GM21619 (cell line): ENCODE measurements at regions not wholly inside any gene's neighbourhood (a gene's known extent, or its start where the extent isn't known, plus 50 kb on each side); places are given as distances from the start of the nearest gene placed in this dataset.
"Not testable (repeated sequence)": the region's sequence is repeated elsewhere in the genome, so short reads cannot be mapped to it uniquely, and the experiment has no call there.

ENCODE experiments used
- ATAC-seq: cut with Tn5 transposase; IDR thresholded peaks from one replicate; pipeline ENCODE4 v1.9.1; 2021; ENCODE audit not compliant: unreplicated experiment

DNA sequence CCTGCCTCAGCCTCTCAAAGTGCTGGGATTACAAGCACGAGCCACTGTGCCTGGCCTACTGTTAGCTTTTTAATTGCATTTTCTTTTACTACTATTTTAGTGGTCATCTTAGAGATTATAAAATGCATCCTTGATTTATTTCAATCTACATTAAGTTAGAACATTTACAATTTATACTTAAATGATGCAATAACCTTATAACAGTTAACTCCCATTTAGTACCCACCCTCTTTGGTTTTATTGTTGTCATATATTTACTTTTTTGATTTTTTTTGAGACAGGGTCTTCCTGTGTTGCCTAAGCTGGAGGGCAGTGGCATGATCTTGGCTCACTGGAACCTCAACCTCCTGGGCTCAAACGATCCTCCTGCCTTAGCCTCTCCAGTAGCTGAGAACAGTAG is 77.3 kb downstream of the PPCDC start:
- no peak for ATAC-seq

DNA sequence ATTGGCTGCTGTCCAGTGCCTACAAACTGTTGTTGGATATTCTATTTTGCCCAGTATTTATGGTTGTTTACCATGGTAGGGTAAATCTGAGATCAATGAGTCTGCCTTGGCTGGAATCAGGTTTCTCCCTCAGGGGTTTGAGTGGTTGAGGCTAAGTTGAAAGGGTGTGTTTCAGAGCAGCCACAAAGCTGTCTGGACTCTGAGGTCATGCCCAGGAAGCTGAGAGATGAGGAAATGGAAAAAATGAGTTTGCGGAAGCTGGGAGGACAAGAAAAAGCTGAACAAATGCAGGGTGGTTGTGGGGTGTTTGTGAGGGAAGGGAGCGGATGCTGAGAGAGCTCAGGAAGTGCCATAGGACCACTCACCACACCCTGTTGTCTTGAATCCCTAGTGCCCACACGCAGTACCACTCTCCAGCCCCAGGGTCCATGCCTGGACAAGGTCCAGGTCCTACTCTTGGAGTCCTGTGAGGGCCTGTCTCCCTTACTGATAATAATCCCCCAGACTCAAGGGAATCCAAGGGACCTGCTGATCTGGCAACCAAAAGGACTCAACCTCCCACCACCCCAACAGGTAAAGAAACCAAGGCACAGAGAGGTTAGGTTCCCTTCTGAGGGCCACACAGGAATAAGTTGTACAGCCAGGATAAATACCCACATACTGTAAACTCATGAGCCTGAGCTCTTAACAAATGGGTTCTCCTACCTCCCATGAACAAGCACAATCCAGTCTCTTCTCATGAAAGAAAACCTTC is 81.6 kb downstream of the PPCDC start:
- ATAC-seq, result no peak

DNA sequence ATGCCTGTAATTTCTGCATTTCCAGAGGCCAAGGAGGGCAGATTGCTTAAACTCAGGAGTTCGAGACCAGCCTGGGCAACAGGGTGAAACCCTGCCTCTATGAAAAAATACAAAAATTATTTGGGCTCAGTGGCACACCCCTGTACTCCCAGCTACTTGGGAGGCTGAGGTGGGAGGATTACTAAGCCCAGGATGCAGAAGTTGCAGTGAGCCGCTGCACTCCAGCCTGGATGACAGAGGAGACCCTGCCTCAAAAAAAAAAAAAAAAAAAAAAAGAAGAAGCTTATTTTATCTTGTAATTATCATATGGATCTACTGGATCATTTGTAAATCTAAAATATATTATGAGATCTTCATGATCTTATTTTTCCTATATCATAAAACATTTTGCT is 84.1 kb downstream of the PPCDC start:
- no peak for ATAC-seq

DNA sequence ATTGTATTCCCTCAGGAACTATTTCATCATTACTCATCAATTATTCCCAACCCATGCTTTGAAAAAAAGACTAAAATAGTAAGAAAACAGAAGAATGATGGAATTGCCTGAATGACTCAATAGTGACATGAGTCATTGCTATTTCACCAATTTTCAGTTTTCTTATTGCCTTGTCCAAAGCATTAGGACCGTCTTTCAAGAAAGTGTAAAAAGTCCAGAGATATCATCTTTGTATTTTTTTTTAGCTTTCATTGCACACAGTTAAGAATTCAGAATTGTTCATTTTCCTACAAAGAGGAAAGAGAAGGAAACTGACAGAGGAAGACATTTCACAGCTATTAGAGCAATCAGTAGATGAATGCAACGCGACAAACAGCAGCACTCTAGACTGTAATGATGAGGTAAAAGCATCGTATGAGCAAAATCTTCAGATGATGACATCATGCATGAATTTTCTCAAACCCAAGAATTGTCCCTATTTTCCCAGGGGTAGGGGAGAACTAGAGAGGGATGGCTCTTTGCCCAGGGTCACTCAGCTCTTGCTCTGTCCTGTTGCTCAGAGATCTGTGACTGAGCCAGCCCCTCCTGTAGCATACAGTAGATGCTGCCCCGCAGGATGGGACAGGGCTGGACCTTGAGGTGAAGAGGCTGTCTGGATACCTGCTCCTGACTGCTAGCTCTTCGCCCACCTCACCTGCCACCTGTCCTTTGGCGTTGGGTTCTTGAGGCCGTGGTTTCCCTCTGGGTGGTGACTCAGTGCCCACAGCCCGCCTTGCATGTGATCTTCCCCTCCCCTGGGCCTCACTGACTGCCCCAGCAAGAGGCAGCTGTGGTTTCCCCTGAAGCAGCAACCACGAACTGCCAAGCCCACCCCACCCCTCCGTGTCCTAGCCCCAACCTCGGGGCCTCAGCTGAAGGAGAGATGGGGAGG is 84.8 kb downstream of the PPCDC start:
- no peak for ATAC-seq

DNA sequence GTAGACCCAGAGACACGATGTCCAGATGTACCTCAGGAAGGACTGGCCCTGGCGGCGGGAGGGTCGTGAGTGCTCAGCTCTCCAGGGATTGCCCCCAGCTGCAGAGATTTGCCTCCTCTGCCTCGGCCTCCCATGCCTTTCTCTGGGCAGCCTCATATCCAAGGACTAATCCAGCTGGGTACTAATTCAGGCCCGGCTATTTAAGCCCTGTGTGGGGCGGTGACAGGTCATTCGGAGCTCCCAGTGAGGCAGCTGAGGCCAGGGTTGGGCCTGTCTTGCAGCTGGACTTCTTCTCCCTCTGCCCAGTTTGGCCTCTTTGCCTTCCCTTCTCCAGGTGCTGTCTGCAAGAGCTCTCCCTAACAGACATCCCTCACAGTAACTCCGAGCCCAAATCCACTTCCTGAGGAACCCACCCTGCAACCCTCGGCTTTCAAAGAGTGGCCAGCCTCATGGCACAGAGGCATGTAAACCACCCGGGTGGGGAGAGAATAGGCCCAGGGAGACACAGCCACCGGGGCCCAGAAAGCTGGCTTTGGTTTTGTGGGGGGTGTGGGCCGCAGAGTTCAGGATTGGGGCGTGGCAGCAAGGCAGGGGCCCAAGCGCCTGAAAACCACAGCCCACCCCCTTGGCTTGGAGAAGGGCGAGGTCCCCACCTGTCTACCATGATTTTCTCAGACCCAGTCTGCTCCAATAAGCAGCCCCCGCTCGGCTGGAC is 85.8 kb downstream of the PPCDC start:
- ATAC-seq, result no peak

DNA sequence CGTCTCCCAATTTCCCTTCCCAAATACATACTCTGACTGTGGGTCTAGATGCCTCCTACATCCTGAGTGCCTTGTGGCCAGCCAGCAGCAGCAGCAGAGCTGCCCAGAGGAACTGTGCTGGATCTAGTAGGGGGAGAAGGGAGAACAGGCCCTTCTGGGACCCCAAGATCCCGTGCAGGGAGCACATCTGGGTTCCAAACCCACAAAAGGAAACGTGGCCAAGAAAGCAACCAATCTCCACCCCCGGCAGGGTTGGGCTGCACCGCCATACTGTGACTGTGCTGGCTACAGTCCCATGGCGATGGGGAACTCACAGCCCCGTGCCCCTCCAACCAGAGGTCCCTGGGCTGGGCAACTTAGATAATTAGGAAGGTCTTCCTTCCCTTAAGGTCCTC is 86.3 kb downstream of the PPCDC start:
- no peak for ATAC-seq

DNA sequence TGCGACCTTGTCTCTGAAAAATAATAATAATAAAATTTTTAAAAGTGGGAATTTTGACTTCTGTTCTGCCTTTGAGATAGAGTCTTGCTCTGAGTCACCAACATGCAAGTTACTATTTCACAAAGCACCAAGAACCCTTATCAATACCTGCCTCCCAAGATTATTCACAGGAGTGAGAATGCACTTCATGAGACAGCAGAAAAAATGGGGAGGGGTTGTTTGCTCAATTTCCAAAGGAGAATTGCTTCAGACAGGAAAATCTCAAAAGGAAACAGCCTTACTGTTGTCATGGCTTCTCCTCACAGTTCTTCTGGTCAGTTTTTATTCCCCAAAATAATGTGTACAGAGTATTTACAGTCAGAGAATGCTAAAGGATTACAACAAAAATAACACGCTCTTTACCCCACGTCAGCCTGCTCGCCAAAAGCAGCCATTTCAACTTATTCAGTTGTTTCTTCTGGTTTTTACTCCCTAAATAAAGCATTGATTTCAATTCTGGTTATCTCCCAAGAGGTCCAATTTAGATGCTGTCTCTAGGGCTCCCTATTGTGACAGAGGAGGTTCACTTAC is 89.0 kb downstream of the PPCDC start:
- ATAC-seq, result no peak

DNA sequence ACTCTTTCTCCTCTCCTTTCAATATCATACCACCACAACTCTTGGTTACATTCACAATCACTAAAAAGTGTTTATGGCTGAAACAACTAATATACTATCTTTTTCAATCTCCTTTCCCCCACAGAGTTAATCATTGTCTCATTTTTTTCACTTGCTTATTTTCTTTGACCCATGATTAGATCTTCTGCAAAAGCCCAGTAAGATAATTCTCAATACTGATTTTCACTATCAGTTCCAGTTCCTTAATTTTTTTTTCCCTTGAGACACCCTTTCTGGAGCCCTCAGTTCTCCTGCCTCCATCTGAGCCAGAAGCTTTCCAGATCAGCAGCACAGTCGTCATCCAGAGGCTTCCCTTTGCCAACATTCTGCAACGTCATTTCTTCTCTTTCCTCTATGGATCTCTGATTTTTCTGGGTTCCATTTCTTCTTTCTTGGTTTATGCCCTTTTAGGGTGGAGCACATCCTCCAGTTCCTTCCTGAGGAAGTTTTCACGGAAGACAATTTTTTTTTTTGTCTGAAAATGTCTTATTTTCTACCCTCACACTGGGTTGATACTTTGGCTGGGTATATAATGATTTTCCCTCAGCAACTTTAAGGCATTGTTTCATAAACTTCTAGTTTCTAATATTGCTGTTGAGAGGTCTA is 88.7 kb upstream of the C15orf39 start:
- peak; percentile 58 for ATAC-seq

DNA sequence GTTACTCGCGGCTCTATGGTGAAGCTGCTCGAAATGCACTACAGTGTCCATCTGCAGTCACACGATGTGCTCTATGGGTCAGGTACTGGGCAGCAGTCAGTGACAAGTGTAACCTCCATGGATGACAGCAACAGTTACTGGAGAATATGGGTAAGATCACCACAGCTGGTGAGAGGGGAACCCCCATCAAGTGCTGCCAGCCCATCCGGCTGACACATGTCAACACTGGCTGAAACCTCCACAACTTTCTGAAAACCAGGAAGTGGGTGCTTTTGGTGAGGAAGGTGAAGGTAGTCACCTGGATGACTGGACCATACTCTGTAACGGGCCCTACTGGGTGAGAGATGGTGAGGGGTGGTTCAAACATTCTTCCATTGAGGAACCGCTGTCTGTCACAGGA is 87.4 kb upstream of the C15orf39 start:
- ATAC-seq, result no peak

DNA sequence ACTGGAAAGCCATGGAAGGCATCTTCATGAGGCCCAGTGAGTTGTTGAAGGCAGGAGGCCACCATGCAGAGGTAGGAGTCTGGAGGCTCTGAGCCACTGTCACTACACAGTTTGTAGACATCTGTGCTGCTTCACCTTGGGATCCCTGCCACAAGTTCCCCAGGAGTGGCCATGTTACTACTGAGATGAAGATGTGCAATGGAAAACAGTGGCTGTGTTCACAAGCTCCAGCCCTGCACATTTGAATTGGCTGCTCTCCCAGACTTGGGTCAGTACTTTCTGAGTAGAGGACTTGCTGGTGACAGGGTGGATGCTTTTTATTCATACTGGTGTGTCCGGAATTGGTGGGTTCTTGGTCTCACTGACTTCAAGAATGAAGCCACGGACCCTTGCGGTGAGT is 86.9 kb upstream of the C15orf39 start:
- no peak for ATAC-seq

DNA sequence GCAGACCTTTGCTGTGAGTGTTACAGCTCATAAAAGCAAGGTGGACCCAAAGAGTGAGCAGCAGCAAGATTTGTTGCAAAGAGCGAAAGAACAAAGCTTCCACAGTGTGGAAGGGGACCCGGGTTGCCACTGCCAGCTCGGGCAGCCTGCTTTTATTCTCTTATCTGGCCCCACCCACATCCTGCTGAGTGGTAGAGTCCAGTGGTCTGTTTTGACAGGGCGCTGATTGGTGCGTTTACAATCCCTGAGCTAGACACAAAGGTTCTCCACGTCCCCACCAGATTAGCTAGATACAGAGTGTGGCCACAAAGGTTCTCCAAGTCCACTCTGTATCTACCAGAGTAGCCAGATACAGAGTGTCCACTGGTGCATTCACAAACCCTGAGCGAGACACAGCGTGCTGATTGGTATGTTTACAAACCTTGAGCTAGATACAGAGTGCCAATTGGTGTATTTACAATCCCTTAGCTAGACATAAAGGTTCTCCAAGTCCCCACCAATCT is 86.2 kb upstream of the C15orf39 start:
- not testable (repeated sequence) for ATAC-seq

DNA sequence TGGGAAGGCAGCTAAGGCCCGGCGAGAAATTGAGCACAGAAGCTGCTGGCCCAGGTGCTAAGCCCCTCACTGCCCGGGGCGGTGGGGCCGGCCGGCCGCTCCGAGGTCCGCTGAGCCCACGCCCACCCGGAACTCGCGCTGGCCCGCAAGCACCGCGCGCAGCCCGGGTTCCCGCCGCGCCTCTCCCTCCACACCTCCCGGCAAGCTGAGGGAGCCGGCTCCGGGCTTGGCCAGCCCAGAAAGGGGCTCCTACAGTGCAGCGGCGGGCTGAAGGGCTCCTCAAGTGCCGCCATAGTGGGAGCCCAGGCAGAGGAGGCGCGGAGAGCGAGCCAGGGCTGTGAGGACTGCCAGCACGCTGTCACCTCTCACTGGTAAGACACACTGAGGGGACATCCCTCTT is 85.5 kb upstream of the C15orf39 start:
- ATAC-seq, result not testable (repeated sequence)

DNA sequence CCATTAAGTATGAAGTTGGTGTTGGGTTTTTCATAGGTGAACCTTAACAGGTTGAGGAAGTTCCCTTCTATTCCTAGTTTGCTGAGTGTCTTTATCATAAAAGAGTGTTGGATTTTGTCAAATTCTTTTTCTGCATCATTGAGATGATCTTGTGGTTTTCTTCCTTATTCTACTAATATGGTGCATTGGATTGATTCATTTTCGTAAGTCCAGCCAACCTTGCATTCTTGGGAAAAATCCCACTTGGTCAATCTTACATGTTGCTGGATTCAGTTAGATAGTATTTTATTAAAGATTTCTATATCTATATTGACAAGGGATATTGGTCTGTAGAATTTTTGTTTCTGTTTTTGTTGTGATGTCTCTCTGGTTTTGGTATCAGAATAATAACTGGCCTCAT is 83.7 kb upstream of the C15orf39 start:
- ATAC-seq, result no peak

DNA sequence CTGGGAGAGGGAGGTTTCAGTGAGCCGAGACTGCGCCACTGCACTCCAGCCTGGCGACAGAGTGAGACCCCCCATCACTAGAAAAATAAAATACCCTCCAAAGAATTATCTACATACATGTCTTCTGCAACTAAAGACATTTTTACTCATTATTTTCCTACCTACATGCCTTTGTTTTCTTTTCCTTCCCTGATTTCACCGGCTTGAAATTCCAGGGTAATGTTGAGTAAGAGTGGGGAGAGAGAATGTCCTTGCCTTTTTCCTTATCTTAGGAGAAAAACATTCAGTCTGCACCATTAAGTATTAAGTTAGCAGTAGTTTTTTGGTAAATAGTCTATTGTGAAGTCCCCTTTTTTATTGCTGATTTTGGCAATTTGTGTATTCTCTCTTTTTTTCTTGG is 82.4 kb upstream of the C15orf39 start:
- ATAC-seq, result not testable (repeated sequence)

DNA sequence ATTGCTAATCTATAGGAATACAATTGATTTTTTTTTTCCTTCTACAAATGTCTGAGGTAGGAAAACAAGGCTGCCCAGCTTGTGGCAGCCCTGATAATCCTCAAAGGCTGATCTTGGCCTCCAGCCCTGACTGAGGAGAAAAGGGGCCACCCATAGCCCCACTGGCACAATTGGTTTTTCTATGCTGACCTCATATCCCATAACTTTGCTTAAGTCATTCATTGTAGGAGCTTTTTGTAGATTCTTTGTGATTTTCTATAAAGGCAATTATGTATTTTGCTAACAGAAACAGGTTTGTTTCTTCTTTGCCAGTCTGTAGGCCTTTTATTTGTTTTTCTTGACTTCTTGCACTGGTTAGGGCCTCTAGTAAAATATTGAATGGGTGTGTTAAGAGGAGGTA is 80.2 kb upstream of the C15orf39 start:
- no peak for ATAC-seq

DNA sequence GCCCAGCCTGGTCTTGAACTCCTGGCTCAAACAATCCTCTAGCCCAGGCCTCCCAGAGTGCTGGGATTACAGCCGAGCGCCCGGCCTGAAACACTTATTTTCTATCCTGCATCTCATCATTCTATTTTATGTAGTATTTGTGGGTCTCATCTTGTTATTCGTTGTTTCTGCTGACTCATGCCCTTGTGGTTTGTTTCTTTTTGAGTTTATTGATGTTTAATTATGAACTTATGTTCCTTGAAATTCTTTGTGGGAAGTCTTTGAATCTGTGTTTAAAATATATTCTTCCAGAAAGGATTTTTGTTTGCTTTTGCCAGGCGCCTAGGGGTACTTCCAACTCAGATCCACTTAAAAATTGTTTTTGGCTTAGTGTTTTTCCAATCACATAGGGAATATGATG is 78.3 kb upstream of the C15orf39 start:
- no peak for ATAC-seq

DNA sequence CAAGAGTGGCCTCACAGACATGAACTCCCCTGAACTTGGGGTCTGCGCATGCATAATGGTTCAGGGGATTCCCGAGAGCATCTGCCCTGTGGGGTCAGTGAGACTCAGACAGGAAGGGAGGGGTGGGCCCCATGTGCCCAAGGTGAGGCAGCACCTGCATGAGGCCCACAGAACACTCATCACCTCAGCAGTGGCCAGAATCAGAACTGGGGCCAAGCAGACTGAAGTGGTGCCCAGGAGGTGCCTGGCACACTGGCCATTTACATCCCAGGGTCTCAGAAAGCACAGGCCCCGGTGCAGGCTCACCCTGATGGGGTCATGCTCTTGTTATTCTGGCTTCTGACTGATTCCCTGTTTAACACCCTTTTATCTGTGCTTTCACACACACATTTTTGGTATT is 77.4 kb upstream of the C15orf39 start:
- not testable (repeated sequence) for ATAC-seq

DNA sequence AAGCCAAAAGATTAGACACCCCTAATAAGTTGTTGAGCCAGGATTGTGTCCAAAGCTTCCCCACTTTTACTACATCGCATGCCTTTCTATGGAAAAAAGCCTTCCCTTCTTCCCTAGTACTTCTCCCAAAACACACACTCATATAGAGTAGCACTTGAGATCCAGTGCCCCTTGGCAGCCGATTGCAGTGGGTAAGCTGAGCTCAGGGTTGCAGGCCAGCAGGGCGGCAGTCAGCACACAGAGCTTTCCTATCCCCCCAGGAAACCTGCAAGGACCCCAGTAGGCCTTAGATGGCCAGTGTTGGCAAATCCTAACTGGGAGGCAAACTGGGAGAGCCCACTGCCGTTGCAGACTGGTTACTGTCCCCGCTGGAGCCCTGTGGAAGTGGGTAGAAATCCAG is 75.7 kb upstream of the C15orf39 start:
- no peak for ATAC-seq

DNA sequence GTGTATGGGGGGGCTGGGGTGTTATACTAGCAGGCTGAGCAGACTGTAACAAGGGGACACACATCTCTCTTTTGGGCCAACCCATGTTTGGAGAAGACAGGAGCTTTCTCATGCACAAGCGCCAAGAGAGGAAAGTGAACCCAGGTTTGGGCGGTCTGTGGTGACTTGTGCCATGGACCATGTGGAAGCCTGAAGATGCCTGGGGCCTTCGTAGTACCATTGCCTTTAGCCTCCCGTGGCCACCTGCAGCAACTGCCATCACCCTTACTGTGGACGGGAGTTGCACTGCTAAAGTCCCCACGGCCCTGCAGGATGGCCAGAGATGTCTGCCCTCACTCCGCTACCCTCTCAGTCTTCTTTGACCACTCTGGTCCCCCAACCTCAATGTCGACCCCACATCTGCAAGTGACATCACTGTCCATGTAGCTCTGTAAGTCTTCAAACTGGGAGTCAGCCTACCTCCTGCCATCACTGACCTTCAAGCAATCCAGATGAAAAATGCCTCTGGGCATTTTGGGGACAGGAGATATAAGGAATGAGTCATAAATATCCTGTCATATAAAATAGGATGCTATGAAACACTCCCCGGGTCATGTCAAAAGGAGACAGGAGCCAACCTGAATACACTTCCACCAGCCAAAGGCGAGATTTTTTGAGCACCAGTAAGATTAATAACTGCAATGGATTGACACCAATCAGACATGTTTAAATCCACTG is 74.7 kb upstream of the C15orf39 start:
- no peak for ATAC-seq

DNA sequence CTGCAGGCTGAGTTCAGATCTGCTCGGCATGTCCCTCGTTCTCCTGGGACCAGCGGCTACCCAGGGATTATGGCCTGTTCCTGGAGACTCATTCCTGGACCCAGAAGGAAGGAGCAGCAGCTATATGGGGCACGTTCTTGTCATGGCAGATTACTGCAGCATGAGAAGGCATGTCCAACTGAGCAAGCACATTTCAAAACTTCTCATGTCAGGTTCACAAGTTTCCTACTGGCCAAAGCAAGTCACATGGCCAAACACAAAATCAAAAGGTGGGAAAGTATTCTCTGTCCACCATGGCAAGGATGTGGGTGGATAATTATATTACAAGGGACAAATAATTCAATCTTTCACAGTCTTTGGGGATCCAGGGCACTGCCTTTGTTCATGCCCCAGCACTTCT is 71.9 kb upstream of the C15orf39 start:
- no peak for ATAC-seq
